GM23338 (cell line): ENCODE measurements at regions not wholly inside any gene's neighbourhood (a gene's known extent, or its start where the extent isn't known, plus 50 kb on each side); places are given as distances from the start of the nearest gene placed in this dataset.

Experiments
- ATAC-seq: fragments of 200-7000 bp; cut with Tn5 transposase; 3 replicates; pipeline ENCODE4 v1.9.1; 2020
- DNase-seq: peaks from one replicate; pipeline ENCODE4 v3.0.0-alpha.2; 2015; ENCODE audit warnings: low spot score
- H2AFZ ChIP-seq: fragments of 200-600 bp; sonication (generic); 2 replicates; pipeline ENCODE4 v1.8.0; 2016; ENCODE audit warnings: antibody characterized with exemption, mild to moderate bottlenecking, moderate library complexity
- H3F3A ChIP-seq: fragments of 200-600 bp; sonication (generic); replicated peaks from 2 replicates; pipeline ENCODE4 v1.8.0; 2017; ENCODE audit warnings: antibody characterized with exemption, mixed run types, low read depth
- H3K27ac ChIP-seq: fragments of 200-600 bp; sonication (generic); 2 replicates; pipeline ENCODE4 v1.6.1; 2016; ENCODE audit warnings: low read depth
- H3K27me3 ChIP-seq: fragments of 200-600 bp; sonication (generic); 2 replicates; pipeline ENCODE4 v1.8.0; 2016; ENCODE audit warnings: mild to moderate bottlenecking, mixed run types, moderate library complexity; ENCODE audit not compliant: insufficient read depth
- H3K36me3 ChIP-seq: fragments of 200-600 bp; sonication (generic); 2 replicates; pipeline ENCODE4 v1.8.0; 2016; ENCODE audit warnings: mild to moderate bottlenecking; ENCODE audit not compliant: insufficient read depth
- H3K4me1 ChIP-seq: fragments of 200-600 bp; sonication (generic); 2 replicates; pipeline ENCODE4 v1.8.0; 2016; ENCODE audit warnings: mild to moderate bottlenecking, moderate library complexity; ENCODE audit not compliant: insufficient read depth
- H3K4me2 ChIP-seq: fragments of 200-600 bp; sonication (generic); 2 replicates; pipeline ENCODE4 v1.7.1; 2017; ENCODE audit warnings: mixed run types
- H3K4me3 ChIP-seq: fragments of 200-600 bp; sonication (generic); 2 replicates; pipeline ENCODE4 v1.6.1; 2016; ENCODE audit warnings: mixed run types
- H3K79me2 ChIP-seq: fragments of 200-600 bp; sonication (generic); replicated peaks from 2 replicates; pipeline ENCODE4 v1.8.0; 2017; ENCODE audit warnings: mild to moderate bottlenecking; ENCODE audit not compliant: insufficient read depth
- H3K9me2 ChIP-seq: fragments of 200-600 bp; sonication (generic); 2 replicates; pipeline ENCODE4 v1.8.0; 2017; ENCODE audit not compliant: insufficient read depth
- H4K20me1 ChIP-seq: fragments of 200-600 bp; sonication (generic); replicated peaks from 2 replicates; pipeline ENCODE4 v1.8.0; 2017; ENCODE audit warnings: mild to moderate bottlenecking; ENCODE audit not compliant: insufficient read depth
- H3K27ac Mint-ChIP-seq: 2 replicates; pipeline ENCODE4 v1.8.0; 2020; ENCODE audit warnings: inconsistent platforms, mild to moderate bottlenecking, moderate library complexity, mixed read lengths
- H3K27me3 Mint-ChIP-seq: 3 replicates; pipeline ENCODE4 v1.8.0; 2022; ENCODE audit warnings: low read depth, mild to moderate bottlenecking, moderate library complexity, mixed read lengths, inconsistent platforms; ENCODE audit not compliant: insufficient read depth, poor library complexity
- H3K36me3 Mint-ChIP-seq: 3 replicates; pipeline ENCODE4 v1.8.0; 2021; ENCODE audit warnings: low read depth, mild to moderate bottlenecking, inconsistent platforms, moderate library complexity, mixed read lengths
- H3K4me1 Mint-ChIP-seq: 3 replicates; pipeline ENCODE4 v1.8.0; 2020; ENCODE audit warnings: mild to moderate bottlenecking, inconsistent platforms, mixed read lengths
- H3K4me3 Mint-ChIP-seq: 3 replicates; pipeline ENCODE4 v1.8.0; 2021; ENCODE audit warnings: moderate library complexity, mild to moderate bottlenecking, inconsistent platforms, mixed read lengths
- H3K9me3 Mint-ChIP-seq: 3 replicates; pipeline ENCODE4 v1.8.0; 2020; ENCODE audit warnings: moderate library complexity, mild to moderate bottlenecking, inconsistent platforms, mixed read lengths
- CREB1 ChIP-seq: fragments of 250-450 bp; sonication (Bioruptor Pico); IDR thresholded peaks from 2 replicates; pipeline ENCODE4 v1.5.0; 2020; ENCODE audit warnings: low read depth, mild to moderate bottlenecking, moderate library complexity
- CTCF ChIP-seq, 2 experiments: fragments of 200-600 bp in 1 of 2; sonication (generic) in 1 of 2; conservative IDR thresholded peaks; 2 replicates each; pipeline versions ENCODE4 v1.5.1 to v1.6.1; 2016 to 2017; ENCODE audit warnings: antibody characterized with exemption in 2 of 2, low read depth in 2 of 2, mild to moderate bottlenecking in 2 of 2, moderate library complexity in 1 of 2
- EZH2 ChIP-seq: fragments of 200-600 bp; sonication (generic); IDR thresholded peaks from one replicate; pipeline ENCODE4 v1.8.0; 2017; ENCODE audit warnings: antibody characterized with exemption, mild to moderate bottlenecking, low read depth; ENCODE audit not compliant: unreplicated experiment
- EZH2phosphoT487 ChIP-seq: fragments of 200-600 bp; sonication (generic); IDR thresholded peaks from one replicate; pipeline ENCODE4 v1.8.1; 2018; ENCODE audit warnings: antibody characterized with exemption; ENCODE audit not compliant: unreplicated experiment
- JUNB ChIP-seq: IDR thresholded peaks from one replicate; pipeline ENCODE4 v1.6.1; 2016; ENCODE audit warnings: antibody characterized with exemption; ENCODE audit not compliant: unreplicated experiment
- NANOG ChIP-seq: IDR thresholded peaks from 2 replicates; pipeline ENCODE4 v1.6.1; 2016; ENCODE audit warnings: antibody characterized with exemption, borderline replicate concordance
- POLR2AphosphoS5 ChIP-seq: IDR thresholded peaks from 2 replicates; pipeline ENCODE4 v1.6.1; 2016; ENCODE audit warnings: antibody characterized with exemption, low read depth
- STAT1 ChIP-seq: IDR thresholded peaks from one replicate; pipeline ENCODE4 v1.6.1; 2016; ENCODE audit warnings: antibody characterized with exemption; ENCODE audit not compliant: unreplicated experiment
- ZNF114 ChIP-seq: fragments of 250-450 bp; sonication (Bioruptor Pico); IDR thresholded peaks from 2 replicates; pipeline ENCODE4 v1.5.0; 2020; ENCODE audit warnings: mild to moderate bottlenecking, moderate library complexity
- ZNF331 ChIP-seq: fragments of 250-450 bp; sonication (Bioruptor Pico); IDR thresholded peaks from 2 replicates; pipeline ENCODE4 v1.5.0; 2020; ENCODE audit warnings: low read depth, mild to moderate bottlenecking, moderate library complexity
- TF ChIP-seq, protein P1 (sequence below): IDR thresholded peaks from 2 replicates; pipeline ENCODE4 v1.6.1; 2016; ENCODE audit warnings: antibody characterized with exemption
- TF ChIP-seq, protein P2 (sequence below): IDR thresholded peaks from one replicate; pipeline ENCODE4 v1.6.1; 2018; ENCODE audit warnings: antibody characterized with exemption; ENCODE audit not compliant: unreplicated experiment
- TF ChIP-seq, protein P3 (sequence below): fragments of 250-450 bp; sonication (Bioruptor Pico); IDR thresholded peaks from 2 replicates; pipeline ENCODE4 v1.5.0; 2020; ENCODE audit warnings: mild to moderate bottlenecking, moderate library complexity

DNA sequence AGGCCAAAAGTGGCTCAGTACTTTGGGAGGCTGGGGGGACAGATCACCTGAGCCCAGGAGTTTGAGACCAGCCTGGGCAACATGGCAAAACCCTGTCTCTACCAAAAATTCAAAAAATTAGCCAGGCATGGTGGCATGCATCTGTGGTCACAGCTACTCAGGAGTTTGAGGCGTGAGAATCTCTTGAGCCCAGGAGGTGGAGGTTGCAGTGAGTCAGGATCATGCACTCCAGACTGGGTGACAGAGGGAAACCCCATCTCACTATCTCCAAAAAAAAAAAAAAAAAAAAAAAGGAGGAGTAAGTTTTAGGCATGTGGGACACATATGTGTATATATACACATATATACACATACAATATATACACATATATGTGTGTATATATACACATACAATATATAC is 165.3 kb upstream of the DPYD start:
- ATAC-seq (no peak), DNase-seq (no peak)
- no peaks in the 10 kb centered on the region for H4K20me1 ChIP-seq
- H3K4me3 Mint-ChIP-seq, result no peak overlapping the region
- peaks cover 27% of the 10 kb centered on the region for H3K4me1 Mint-ChIP-seq
- no peaks in the 10 kb centered on the region for H3K79me2 ChIP-seq
- H3K4me3 ChIP-seq, result no peak overlapping the region
- H3K27me3 Mint-ChIP-seq, result peaks cover 1% of the 10 kb centered on the region
- no peaks in the 10 kb centered on the region for H3K9me2 ChIP-seq
- no peak for TF ChIP-seq ZNF331 (CRISPR knock-in tag)
- TF ChIP-seq, protein P1, sequence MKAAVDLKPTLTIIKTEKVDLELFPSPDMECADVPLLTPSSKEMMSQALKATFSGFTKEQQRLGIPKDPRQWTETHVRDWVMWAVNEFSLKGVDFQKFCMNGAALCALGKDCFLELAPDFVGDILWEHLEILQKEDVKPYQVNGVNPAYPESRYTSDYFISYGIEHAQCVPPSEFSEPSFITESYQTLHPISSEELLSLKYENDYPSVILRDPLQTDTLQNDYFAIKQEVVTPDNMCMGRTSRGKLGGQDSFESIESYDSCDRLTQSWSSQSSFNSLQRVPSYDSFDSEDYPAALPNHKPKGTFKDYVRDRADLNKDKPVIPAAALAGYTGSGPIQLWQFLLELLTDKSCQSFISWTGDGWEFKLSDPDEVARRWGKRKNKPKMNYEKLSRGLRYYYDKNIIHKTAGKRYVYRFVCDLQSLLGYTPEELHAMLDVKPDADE, result no peak
- TF ChIP-seq EZH2phosphoT487, result no peak
- TF ChIP-seq, protein P2, sequence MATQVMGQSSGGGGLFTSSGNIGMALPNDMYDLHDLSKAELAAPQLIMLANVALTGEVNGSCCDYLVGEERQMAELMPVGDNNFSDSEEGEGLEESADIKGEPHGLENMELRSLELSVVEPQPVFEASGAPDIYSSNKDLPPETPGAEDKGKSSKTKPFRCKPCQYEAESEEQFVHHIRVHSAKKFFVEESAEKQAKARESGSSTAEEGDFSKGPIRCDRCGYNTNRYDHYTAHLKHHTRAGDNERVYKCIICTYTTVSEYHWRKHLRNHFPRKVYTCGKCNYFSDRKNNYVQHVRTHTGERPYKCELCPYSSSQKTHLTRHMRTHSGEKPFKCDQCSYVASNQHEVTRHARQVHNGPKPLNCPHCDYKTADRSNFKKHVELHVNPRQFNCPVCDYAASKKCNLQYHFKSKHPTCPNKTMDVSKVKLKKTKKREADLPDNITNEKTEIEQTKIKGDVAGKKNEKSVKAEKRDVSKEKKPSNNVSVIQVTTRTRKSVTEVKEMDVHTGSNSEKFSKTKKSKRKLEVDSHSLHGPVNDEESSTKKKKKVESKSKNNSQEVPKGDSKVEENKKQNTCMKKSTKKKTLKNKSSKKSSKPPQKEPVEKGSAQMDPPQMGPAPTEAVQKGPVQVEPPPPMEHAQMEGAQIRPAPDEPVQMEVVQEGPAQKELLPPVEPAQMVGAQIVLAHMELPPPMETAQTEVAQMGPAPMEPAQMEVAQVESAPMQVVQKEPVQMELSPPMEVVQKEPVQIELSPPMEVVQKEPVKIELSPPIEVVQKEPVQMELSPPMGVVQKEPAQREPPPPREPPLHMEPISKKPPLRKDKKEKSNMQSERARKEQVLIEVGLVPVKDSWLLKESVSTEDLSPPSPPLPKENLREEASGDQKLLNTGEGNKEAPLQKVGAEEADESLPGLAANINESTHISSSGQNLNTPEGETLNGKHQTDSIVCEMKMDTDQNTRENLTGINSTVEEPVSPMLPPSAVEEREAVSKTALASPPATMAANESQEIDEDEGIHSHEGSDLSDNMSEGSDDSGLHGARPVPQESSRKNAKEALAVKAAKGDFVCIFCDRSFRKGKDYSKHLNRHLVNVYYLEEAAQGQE, result no peak
- TF ChIP-seq POLR2AphosphoS5, result no peak
- no peak for TF ChIP-seq ZNF114
- no peak for TF ChIP-seq CTCF (conservative IDR thresholded peaks at IDR 0.05; ENCODE audit: low read depth in 2 of 2)
- TF ChIP-seq CREB1 (CRISPR knock-in tag), result no peak
- no peak for TF ChIP-seq JUNB
- no peak for TF ChIP-seq NANOG
- TF ChIP-seq EZH2, result no peak
- TF ChIP-seq, protein P3, sequence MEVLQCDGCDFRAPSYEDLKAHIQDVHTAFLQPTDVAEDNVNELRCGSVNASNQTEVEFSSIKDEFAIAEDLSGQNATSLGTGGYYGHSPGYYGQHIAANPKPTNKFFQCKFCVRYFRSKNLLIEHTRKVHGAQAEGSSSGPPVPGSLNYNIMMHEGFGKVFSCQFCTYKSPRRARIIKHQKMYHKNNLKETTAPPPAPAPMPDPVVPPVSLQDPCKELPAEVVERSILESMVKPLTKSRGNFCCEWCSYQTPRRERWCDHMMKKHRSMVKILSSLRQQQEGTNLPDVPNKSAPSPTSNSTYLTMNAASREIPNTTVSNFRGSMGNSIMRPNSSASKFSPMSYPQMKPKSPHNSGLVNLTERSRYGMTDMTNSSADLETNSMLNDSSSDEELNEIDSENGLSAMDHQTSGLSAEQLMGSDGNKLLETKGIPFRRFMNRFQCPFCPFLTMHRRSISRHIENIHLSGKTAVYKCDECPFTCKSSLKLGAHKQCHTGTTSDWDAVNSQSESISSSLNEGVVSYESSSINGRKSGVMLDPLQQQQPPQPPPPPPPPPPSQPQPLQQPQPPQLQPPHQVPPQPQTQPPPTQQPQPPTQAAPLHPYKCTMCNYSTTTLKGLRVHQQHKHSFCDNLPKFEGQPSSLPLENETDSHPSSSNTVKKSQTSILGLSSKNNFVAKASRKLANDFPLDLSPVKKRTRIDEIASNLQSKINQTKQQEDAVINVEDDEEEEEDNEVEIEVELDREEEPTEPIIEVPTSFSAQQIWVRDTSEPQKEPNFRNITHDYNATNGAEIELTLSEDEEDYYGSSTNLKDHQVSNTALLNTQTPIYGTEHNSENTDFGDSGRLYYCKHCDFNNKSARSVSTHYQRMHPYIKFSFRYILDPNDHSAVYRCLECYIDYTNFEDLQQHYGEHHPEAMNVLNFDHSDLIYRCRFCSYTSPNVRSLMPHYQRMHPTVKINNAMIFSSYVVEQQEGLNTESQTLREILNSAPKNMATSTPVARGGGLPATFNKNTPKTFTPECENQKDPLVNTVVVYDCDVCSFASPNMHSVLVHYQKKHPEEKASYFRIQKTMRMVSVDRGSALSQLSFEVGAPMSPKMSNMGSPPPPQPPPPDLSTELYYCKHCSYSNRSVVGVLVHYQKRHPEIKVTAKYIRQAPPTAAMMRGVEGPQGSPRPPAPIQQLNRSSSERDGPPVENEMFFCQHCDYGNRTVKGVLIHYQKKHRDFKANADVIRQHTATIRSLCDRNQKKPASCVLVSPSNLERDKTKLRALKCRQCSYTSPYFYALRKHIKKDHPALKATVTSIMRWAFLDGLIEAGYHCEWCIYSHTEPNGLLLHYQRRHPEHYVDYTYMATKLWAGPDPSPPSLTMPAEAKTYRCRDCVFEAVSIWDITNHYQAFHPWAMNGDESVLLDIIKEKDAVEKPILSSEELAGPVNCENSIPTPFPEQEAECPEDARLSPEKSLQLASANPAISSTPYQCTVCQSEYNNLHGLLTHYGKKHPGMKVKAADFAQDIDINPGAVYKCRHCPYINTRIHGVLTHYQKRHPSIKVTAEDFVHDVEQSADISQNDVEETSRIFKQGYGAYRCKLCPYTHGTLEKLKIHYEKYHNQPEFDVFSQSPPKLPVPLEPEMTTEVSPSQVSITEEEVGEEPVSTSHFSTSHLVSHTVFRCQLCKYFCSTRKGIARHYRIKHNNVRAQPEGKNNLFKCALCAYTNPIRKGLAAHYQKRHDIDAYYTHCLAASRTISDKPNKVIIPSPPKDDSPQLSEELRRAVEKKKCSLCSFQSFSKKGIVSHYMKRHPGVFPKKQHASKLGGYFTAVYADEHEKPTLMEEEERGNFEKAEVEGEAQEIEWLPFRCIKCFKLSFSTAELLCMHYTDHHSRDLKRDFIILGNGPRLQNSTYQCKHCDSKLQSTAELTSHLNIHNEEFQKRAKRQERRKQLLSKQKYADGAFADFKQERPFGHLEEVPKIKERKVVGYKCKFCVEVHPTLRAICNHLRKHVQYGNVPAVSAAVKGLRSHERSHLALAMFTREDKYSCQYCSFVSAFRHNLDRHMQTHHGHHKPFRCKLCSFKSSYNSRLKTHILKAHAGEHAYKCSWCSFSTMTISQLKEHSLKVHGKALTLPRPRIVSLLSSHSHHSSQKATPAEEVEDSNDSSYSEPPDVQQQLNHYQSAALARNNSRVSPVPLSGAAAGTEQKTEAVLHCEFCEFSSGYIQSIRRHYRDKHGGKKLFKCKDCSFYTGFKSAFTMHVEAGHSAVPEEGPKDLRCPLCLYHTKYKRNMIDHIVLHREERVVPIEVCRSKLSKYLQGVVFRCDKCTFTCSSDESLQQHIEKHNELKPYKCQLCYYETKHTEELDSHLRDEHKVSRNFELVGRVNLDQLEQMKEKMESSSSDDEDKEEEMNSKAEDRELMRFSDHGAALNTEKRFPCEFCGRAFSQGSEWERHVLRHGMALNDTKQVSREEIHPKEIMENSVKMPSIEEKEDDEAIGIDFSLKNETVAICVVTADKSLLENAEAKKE (CRISPR knock-in tag), result no peak
- TF ChIP-seq STAT1, result no peak
- H3F3A ChIP-seq, result no peaks in the 10 kb centered on the region
- no peak overlapping the region for H3K27ac Mint-ChIP-seq
- H3K36me3 Mint-ChIP-seq, result no peaks in the 10 kb centered on the region
- H3K4me2 ChIP-seq, result no peak overlapping the region
- no peaks in the 10 kb centered on the region for H3K9me3 Mint-ChIP-seq
- H3K4me1 ChIP-seq, result peaks cover 17% of the 10 kb centered on the region; the same call in 1 of the 2 replicates
- no peak overlapping the region for H2AFZ ChIP-seq
- H3K27me3 ChIP-seq, result no peaks in the 10 kb centered on the region
- no peak overlapping the region for H3K27ac ChIP-seq
- no peaks in the 10 kb centered on the region for H3K36me3 ChIP-seq
